HCT116 (cell line): ENCODE measurements at regions not wholly inside any gene's neighbourhood (a gene's known extent, or its start where the extent isn't known, plus 50 kb on each side); places are given as distances from the start of the nearest gene placed in this dataset.

Experiments
- CTCF ChIP-seq, 3 experiments: fragments of 200-600 bp in 1 of 3; sonication (generic) in 1 of 3; IDR thresholded peaks in 2 of 3; conservative IDR thresholded peaks in 1 of 3; 2 replicates each; pipeline ENCODE4 v1.5.1; 2012 to 2017; ENCODE audit warnings: low read depth in 2 of 3, low read length in 2 of 3, antibody characterized with exemption in 1 of 3, borderline replicate concordance in 1 of 3, control low read depth in 1 of 3, mild to moderate bottlenecking in 1 of 3, mixed read lengths in 1 of 3, mixed run types in 1 of 3, moderate library complexity in 1 of 3; ENCODE audit not compliant: insufficient read depth in 1 of 3
- EZH2 ChIP-seq: fragments of 200-600 bp; sonication (generic); IDR thresholded peaks from 2 replicates; pipeline ENCODE4 v1.6.1; 2017; ENCODE audit warnings: antibody characterized with exemption, mixed run types
- FOSL1 ChIP-seq: IDR thresholded peaks from 2 replicates; pipeline ENCODE4 v1.6.1; 2012; ENCODE audit warnings: low read depth
- POLR2AphosphoS5 ChIP-seq: IDR thresholded peaks from 2 replicates; pipeline ENCODE4 v1.6.1; 2011; ENCODE audit warnings: mild to moderate bottlenecking, low read depth, low read length, moderate library complexity
- REST ChIP-seq: IDR thresholded peaks from 2 replicates; pipeline ENCODE4 v1.6.1; 2012; ENCODE audit warnings: low read depth
- YY1 ChIP-seq: IDR thresholded peaks from 2 replicates; pipeline ENCODE4 v1.6.1; 2011; ENCODE audit warnings: low read length, low read depth, moderate library complexity, mild to moderate bottlenecking; ENCODE audit not compliant: insufficient replicate concordance; ENCODE audit errors: extremely low read depth
- TF ChIP-seq, protein P1 (sequence below): IDR thresholded peaks from 2 replicates; pipeline ENCODE4 v1.6.1; 2012

DNA sequence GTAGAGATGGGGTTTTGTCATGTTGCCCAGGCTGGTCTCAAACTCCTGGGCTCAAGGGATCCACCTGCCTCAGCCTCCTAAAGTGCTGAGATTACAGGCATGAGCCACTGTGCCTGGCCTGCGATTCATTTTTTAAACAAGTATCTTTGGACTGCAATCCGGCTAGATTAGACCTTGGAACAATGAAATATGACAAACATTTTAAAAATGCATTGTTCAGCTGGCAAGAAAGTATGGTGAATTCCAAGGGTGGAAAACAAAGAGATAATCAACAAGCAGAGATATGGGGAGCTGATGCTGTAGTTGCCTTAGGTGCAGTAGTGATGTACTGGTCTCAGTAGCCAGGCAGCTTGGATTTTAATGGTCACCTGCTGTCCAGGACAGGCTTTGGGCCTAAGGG, 95.8 kb upstream of the GOLGA8J start:
- no peak for TF ChIP-seq REST
- TF ChIP-seq CTCF (IDR thresholded peaks at IDR 0.05 in 2 of 3, conservative IDR thresholded peaks at IDR 0.05 in 1 of 3; ENCODE audit: borderline replicate concordance in 1 of 3, insufficient read depth in 1 of 3, low read depth in 2 of 3, low read length in 2 of 3), result no peak
- TF ChIP-seq POLR2AphosphoS5, result no peak
- no peak for TF ChIP-seq FOSL1
- TF ChIP-seq EZH2, result no peak
- no peak for TF ChIP-seq YY1
- TF ChIP-seq, protein P1, sequence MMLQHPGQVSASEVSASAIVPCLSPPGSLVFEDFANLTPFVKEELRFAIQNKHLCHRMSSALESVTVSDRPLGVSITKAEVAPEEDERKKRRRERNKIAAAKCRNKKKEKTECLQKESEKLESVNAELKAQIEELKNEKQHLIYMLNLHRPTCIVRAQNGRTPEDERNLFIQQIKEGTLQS, result no peak
